ENCODE measurements at regions not wholly inside any gene's neighbourhood (a gene's known extent, or its start where the extent isn't known, plus 50 kb on each side); places are given as distances from the start of the nearest gene placed in this dataset.

DNA sequence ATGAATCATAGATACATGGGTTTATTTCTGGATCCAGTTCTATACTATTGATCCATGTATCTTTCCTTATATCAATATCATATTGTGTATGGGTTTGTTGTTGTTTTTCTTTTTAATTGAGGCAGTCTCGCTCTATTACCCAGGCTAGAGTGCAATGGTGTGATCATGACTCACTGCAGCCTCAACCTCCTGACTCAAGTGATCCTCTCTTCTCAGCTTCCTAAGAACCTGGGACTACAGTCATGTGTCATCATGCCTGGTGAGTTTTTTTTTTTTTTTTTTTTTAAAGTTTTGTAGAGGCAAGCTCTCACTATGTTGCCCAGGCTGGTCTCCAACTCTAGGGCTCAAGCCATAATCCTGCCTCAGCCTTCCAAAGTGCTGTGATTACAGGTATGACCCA is 1589.4 kb upstream of the TENM4 start:
- no peak for DNase-seq (ENCODE audit: low read depth)

DNA sequence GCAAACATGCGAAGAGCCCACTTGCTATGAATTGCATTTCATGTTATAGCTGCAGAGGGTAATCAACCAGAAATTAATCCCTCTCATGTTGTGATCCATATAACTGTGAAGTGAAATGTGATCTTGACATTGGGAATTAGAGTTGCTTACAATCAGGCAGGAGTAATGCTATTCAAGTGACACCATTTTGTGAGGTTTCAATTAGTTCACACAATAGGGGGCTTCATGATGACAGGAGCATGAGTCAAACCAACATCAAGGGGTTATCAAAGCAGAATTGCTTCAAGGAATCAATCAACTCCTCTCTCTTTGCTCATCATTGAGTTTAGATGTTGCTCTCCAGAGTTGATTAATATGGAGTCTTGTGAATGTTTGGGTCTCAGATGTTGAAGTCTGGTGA is 1585.2 kb upstream of the TENM4 start:
- no peak for DNase-seq (ENCODE audit: low read depth)

DNA sequence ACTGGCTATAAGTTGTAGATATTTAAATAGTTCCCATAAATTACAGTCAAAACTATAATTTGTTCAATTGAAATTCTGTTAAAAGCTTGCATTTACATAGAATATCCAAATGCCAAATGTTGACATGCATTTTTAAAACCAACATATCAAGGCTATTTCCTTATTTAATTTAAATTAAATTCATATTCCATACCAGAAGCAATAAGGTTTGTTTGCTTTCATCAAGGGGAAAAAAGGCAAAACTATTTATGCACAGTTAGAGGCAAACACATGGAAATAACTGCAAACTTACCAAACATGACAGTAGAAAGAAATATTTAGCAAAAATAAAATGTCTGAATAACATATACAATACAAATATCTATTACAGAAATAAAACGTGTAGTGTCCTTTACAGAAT is 1581.2 kb upstream of the TENM4 start:
- DNase-seq (ENCODE audit: low read depth) = no peak

DNA sequence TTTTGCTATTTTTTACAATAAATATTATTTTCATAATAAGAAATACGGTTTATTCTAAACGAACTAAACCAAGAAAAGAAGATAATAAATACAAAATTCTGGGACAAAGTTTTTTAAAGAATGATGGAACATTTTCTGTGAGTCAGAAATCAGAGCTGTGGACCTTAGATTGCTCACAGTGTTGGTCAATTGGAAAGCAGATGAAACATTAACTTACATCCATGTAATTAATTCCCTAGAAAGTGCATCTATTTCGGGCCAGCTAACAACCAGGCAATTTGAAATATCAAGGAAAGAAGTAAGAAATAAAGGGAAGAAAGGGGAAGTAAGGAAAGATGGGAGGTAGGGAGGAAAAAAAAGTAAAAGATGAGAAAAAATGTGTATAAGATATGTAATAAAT is 1569.8 kb upstream of the TENM4 start:
- no peak for DNase-seq (ENCODE audit: low read depth)

GRCh38 chr11:81007046-81007445 is 1566.2 kb upstream of the TENM4 start:
- no peak for DNase-seq (ENCODE audit: low read depth)

GRCh38 chr11:81005595-81005994 is 1564.8 kb upstream of the TENM4 start:
- no peak for DNase-seq (ENCODE audit: low read depth)

- DNase-seq (ENCODE audit: low read depth) = no peak
Measured at GRCh38 chr11:81004576-81004975, 1563.7 kb upstream of the TENM4 start.

DNA sequence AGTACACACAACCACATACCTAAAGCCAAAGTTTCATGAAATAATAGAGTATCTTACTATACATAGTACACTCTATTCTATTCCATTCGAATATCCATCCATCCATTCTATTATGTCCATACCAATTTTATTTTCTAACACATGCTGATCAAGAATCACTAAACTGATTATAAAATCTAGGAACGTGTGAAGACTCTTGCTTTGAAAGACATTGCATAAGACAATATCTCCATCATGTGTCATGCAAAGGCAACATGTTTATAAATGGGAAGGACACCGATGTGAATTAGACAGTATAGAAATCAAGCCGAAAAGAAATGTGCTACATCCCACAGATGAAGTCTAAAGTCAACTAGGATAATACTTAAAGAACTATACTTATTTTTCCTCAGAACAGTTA is 1561.5 kb upstream of the TENM4 start:
- DNase-seq (ENCODE audit: low read depth) = no peak

- no peak for DNase-seq (ENCODE audit: low read depth)
Measured at GRCh38 chr11:81000735-81001134, 1559.9 kb upstream of the TENM4 start.

GRCh38 chr11:81000334-81000733 is 1559.5 kb upstream of the TENM4 start:
- no peak for DNase-seq (ENCODE audit: low read depth)

DNA sequence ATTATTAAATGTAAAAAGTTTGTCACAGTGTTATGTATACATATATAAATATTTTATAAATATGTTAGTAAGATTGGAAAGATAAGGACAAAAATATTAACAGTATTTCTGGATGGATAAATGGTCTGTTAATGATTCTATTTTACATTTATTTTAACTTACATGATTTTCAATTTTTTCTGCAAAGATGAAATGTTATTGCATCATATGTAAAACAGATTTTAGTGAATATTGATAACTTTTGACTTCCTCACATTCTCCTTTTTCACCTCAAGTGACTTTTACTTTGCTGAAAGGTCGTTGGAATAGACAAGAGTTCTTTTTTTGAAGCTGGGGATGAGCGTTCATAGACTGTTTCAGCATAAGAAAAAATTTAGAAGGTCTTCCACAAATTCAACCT is 1554.7 kb upstream of the TENM4 start:
- no peak for DNase-seq (ENCODE audit: low read depth)

DNA sequence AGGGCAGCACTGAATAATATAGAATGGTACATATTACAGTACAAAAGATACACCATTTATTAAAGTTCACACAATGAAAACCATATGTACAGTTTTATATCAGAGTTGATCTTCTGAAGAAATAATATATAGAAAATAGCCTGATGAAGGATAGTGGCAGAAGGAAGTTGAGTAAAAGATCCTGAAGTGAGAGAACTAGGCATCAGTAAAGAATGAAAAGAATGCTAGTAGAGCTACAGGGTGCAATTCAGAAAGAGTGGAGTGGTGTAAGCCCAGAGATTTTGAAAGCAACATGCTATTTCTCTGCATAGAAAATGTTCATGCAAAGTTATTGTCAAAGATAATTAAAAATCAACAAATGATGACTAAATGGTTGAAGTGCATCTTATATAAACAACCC is 1552.7 kb upstream of the TENM4 start:
- no peak for DNase-seq (ENCODE audit: low read depth)

GRCh38 chr11:80990885-80991284 is 1550.1 kb upstream of the TENM4 start:
- DNase-seq (ENCODE audit: low read depth) = no peak

GRCh38 chr11:80987171-80987570 is 1546.3 kb upstream of the TENM4 start:
- DNase-seq (ENCODE audit: low read depth) = no peak

DNA sequence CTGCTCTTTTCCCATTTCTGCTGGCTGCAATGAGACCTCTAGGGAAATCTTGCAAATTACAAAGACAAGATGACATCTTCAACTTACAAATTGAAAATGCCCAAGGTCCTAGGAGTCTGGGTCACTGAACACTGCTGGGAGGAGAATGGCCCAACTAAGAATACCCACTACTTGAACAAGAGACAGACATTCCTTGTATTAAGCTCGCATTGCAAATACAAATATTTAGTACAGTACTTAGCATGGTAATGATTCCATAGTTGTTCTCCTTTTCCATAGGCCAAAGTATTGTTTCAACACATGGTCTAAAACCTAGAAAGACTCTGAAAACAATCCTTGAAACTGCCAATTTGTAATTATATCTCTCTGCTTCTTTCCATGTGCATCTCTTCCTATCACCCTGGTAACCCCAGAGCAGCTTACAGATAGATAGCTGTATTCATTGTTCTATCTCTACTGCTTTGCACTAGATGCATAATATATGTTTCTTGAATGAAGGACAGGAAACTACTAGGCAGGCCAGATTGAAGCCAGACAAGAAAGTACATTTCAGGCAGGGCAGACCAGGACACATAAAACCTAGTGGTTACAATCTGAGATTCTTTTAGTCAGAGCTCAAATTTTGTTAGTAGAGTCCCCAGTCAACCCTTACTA is 1545.7 kb upstream of the TENM4 start:
- no peak for DNase-seq (ENCODE audit: low read depth)

DNA sequence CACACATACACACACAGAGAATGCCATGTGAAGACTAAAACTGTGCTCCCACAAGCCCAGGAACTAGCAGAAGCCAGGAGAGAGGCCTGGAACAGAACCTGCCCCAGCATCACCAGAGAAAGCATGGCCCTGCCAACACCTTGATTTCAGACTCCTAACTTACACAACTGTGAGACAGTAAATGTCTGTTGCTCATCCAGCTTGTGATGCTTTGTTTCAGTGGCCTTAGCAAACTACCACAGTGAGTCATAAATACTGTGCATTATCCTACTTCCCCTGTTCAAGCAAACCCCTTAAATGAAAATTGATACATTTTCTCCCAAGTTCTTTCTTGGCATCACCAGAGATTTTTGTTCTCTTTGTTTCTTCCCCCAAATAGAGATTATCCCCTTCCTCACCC is 1539.4 kb upstream of the TENM4 start:
- no peak for DNase-seq (ENCODE audit: low read depth)

GRCh38 chr11:80973786-80974185 is 1533.0 kb upstream of the TENM4 start:
- DNase-seq (ENCODE audit: low read depth) = no peak

DNA sequence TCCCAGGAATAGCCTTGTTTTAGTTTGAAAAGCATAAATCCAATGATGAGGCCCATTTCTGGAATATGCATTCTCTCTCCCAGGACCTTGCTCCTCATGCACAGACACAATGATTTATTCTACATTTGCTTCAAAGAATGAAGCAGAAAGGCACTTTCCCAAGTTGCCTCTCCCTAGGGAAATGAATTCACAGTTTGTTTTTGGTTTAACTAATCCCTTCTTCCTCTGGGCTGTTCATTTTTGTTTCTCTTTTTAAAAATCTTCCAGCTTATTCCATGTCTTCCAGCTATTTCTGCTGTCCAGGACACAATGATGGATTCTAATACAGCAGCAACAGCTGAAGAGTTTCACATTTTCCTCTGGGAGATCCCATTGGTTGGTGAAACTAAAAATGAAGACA is 1529.2 kb upstream of the TENM4 start:
- DNase-seq (ENCODE audit: low read depth) = no peak

GRCh38 chr11:80967649-80968048 is 1526.8 kb upstream of the TENM4 start:
- DNase-seq (ENCODE audit: low read depth) = no peak

- no peak for DNase-seq (ENCODE audit: low read depth)
Measured at GRCh38 chr11:80960381-80961029, 1519.7 kb upstream of the TENM4 start.

GRCh38 chr11:80959751-80960150 is 1518.9 kb upstream of the TENM4 start:
- DNase-seq (ENCODE audit: low read depth) = no peak

- DNase-seq (ENCODE audit: low read depth) = no peak
Measured at GRCh38 chr11:80958987-80959386, 1518.2 kb upstream of the TENM4 start.

DNA sequence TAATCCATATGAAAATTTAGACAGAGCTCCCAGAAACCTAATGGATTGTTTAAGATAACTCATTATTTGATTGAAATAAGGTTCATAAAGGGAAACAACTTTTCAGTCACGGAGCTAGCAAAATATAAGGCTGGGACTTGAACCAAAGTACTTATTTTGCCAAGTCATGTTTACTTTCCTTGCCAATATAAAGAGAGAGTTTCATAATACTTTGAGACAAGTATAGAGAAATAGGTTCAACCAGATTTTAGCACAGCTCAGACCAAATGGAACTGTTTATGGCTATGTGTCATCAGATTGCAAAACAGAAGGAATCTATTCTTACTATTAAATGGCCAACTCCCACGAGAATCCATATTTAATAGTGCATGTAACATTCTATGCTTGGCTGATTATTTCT is 1517.5 kb upstream of the TENM4 start:
- DNase-seq (ENCODE audit: low read depth) = no peak

- no peak for DNase-seq (ENCODE audit: low read depth)
Measured at GRCh38 chr11:80955588-80955987, 1514.8 kb upstream of the TENM4 start.
